HCT116 (cell line): ENCODE measurements at regions not wholly inside any gene's neighbourhood (a gene's known extent, or its start where the extent isn't known, plus 50 kb on each side); places are given as distances from the start of the nearest gene placed in this dataset.

Source experiments
- ATAC-seq: fragments of 200-7000 bp; cut with Tn5 transposase; 2 replicates; pipeline ENCODE4 v1.9.1; 2020; ENCODE audit warnings: mild to moderate bottlenecking, moderate library complexity
- BruUV-seq: library from RNA; stranded (reverse); fragments of 400-500 nt; replicated peaks from 2 replicates; lab custom pipeline; 2021; lab: Mats Ljungman, UMichigan
- CTCF ChIA-PET: fragments of 300-600 bp; sonication (Branson Sonifier 250); formaldehyde crosslinking; loops from one replicate; lab custom pipeline; 2021; ENCODE audit warnings: antibody characterized with exemption; lab: Charles Lee
- POLR2A ChIA-PET: fragments of 300-600, 350-600 bp; sonication (Branson Sonifier 250); formaldehyde crosslinking; loops from one replicate; lab custom pipeline; 2021; ENCODE audit warnings: antibody characterized with exemption; lab: Charles Lee
- RAD21 ChIA-PET, 2 experiments: fragments of 300-600 bp; sonication (Branson Sonifier 250); formaldehyde crosslinking; loops; one replicate each; lab custom pipeline; 2023; ENCODE audit warnings: low total read pairs in 2 of 2; ENCODE audit not compliant: uncharacterized antibody in 2 of 2, unreplicated experiment in 2 of 2, low non-redundant PET in 1 of 2; lab: Charles Lee
- DNase-seq: peaks from one replicate; pipeline ENCODE4 v3.0.0-alpha.2; 2010; ENCODE audit warnings: low read depth, low spot score
- H2AFZ ChIP-seq: fragments of 200-600 bp; shearing (Covaris generic), sonication (generic); 2 replicates; pipeline ENCODE4 v1.6.1; 2017; ENCODE audit warnings: low read depth, mixed run types, mixed read lengths, antibody characterized with exemption, low read length; ENCODE audit not compliant: poor library complexity, severe bottlenecking
- H3K27ac ChIP-seq: 2 replicates; pipeline ENCODE4 v1.5.1; 2012; ENCODE audit warnings: low read depth, low read length
- H3K27me3 ChIP-seq: fragments of 200-600 bp; sonication (generic); 2 replicates; pipeline ENCODE4 v1.6.1; 2016; ENCODE audit warnings: mixed run types, low read length, mixed read lengths; ENCODE audit not compliant: insufficient read depth
- H3K36me3 ChIP-seq, 2 experiments: fragments of 200-500 bp in 1 of 2; fragments of 200-600 bp in 1 of 2; sonication (Bioruptor generic) in 1 of 2; sonication (generic) in 1 of 2; 2 replicates each; pipeline versions ENCODE4 v1.5.1 to v1.6.1; 2014 to 2016; ENCODE audit warnings: low read length in 2 of 2, inconsistent platforms in 1 of 2, mixed read lengths in 1 of 2, mixed run types in 1 of 2; ENCODE audit not compliant: insufficient read depth in 2 of 2, control insufficient read depth in 1 of 2
- H3K4me1 ChIP-seq, 2 experiments: fragments of 200-600 bp in 1 of 2; sonication (generic) in 1 of 2; 2 replicates each; pipeline versions ENCODE4 v1.5.1 to v1.6.1; 2012 to 2017; ENCODE audit warnings: low read length in 2 of 2, inconsistent platforms in 1 of 2, mild to moderate bottlenecking in 1 of 2, mixed read lengths in 1 of 2, mixed run types in 1 of 2, moderate library complexity in 1 of 2; ENCODE audit not compliant: insufficient read depth in 2 of 2, control insufficient read depth in 1 of 2
- H3K4me2 ChIP-seq: fragments of 200-600 bp; sonication (generic); 2 replicates; pipeline ENCODE4 v1.6.1; 2017; ENCODE audit warnings: mixed run types, low read length, mixed read lengths
- H3K4me3 ChIP-seq, 2 experiments: fragments of 200-600 bp in 1 of 2; sonication (generic) in 1 of 2; replicated peaks in 1 of 2; 2 replicates each; pipeline ENCODE4 v1.5.1; 2011 to 2016; ENCODE audit warnings: low read length in 2 of 2, control low read depth in 1 of 2, low read depth in 1 of 2, mild to moderate bottlenecking in 1 of 2, mixed read lengths in 1 of 2, mixed run types in 1 of 2
- H3K79me2 ChIP-seq: fragments of 200-600 bp; sonication (generic); 2 replicates; pipeline ENCODE4 v1.6.1; 2017; ENCODE audit warnings: mild to moderate bottlenecking, mixed run types, low read length, moderate library complexity, mixed read lengths; ENCODE audit not compliant: insufficient read depth
- H3K9ac ChIP-seq: fragments of 200-600 bp; sonication (generic); 2 replicates; pipeline ENCODE4 v1.6.1; 2016; ENCODE audit warnings: low read length, mixed read lengths
- H3K9me2 ChIP-seq: fragments of 200-600 bp; sonication (generic), shearing (Covaris generic); 2 replicates; pipeline ENCODE4 v1.6.1; 2017; ENCODE audit warnings: mixed run types, mild to moderate bottlenecking, moderate library complexity; ENCODE audit not compliant: insufficient read depth
- H3K9me3 ChIP-seq, 2 experiments: fragments of 200-500 bp in 1 of 2; fragments of 200-600 bp in 1 of 2; sonication (Bioruptor generic) in 1 of 2; sonication (generic) in 1 of 2; 2 replicates each; pipeline ENCODE4 v1.6.1; 2014 to 2017; ENCODE audit warnings: low read length in 2 of 2, mixed read lengths in 2 of 2, inconsistent platforms in 1 of 2, low read depth in 1 of 2, mild to moderate bottlenecking in 1 of 2, mixed run types in 1 of 2, moderate library complexity in 1 of 2; ENCODE audit not compliant: control insufficient read depth in 1 of 2, insufficient read depth in 1 of 2
- H4K20me1 ChIP-seq: fragments of 200-600 bp; sonication (generic), shearing (Covaris generic); 2 replicates; pipeline ENCODE4 v1.6.1; 2017; ENCODE audit warnings: mixed run types, mild to moderate bottlenecking, moderate library complexity; ENCODE audit not compliant: insufficient read depth
- CTCF ChIP-seq, 3 experiments: fragments of 200-600 bp in 1 of 3; sonication (generic) in 1 of 3; IDR thresholded peaks in 2 of 3; conservative IDR thresholded peaks in 1 of 3; 2 replicates each; pipeline ENCODE4 v1.5.1; 2012 to 2017; ENCODE audit warnings: low read depth in 2 of 3, low read length in 2 of 3, antibody characterized with exemption in 1 of 3, borderline replicate concordance in 1 of 3, control low read depth in 1 of 3, mild to moderate bottlenecking in 1 of 3, mixed read lengths in 1 of 3, mixed run types in 1 of 3, moderate library complexity in 1 of 3; ENCODE audit not compliant: insufficient read depth in 1 of 3
- EGR1 ChIP-seq: IDR thresholded peaks from 2 replicates; pipeline ENCODE4 v1.6.1; 2012; ENCODE audit warnings: low read depth
- ELF1 ChIP-seq: IDR thresholded peaks from 2 replicates; pipeline ENCODE4 v1.6.1; 2012; ENCODE audit warnings: low read depth, borderline replicate concordance
- EZH2 ChIP-seq: fragments of 200-600 bp; sonication (generic); IDR thresholded peaks from 2 replicates; pipeline ENCODE4 v1.6.1; 2017; ENCODE audit warnings: antibody characterized with exemption, mixed run types
- EZH2phosphoT487 ChIP-seq: fragments of 200-600 bp; IDR thresholded peaks from 2 replicates; pipeline ENCODE4 v1.6.1; 2018; ENCODE audit warnings: antibody characterized with exemption, borderline replicate concordance
- FOSL1 ChIP-seq: IDR thresholded peaks from 2 replicates; pipeline ENCODE4 v1.6.1; 2012; ENCODE audit warnings: low read depth
- JUND ChIP-seq: IDR thresholded peaks from 2 replicates; pipeline ENCODE4 v1.6.1; 2012
- MAX ChIP-seq: IDR thresholded peaks from 2 replicates; pipeline ENCODE4 v1.6.1; 2012
- RAD21 ChIP-seq: IDR thresholded peaks from 2 replicates; pipeline ENCODE4 v1.6.1; 2012; ENCODE audit warnings: low read depth, mild to moderate bottlenecking
- REST ChIP-seq: IDR thresholded peaks from 2 replicates; pipeline ENCODE4 v1.6.1; 2012; ENCODE audit warnings: low read depth
- SIN3A ChIP-seq: IDR thresholded peaks from 2 replicates; pipeline ENCODE4 v1.6.1; 2012; ENCODE audit warnings: low read depth
- SP1 ChIP-seq: IDR thresholded peaks from 2 replicates; pipeline ENCODE4 v1.6.1; 2012; ENCODE audit warnings: low read depth
- SRF ChIP-seq: IDR thresholded peaks from 2 replicates; pipeline ENCODE4 v1.6.1; 2012; ENCODE audit warnings: low read depth
- TCF7L2 ChIP-seq: IDR thresholded peaks from 2 replicates; pipeline ENCODE4 v1.7.0; 2011; ENCODE audit warnings: borderline replicate concordance, inconsistent platforms; ENCODE audit not compliant: insufficient read depth, insufficient read length; ENCODE audit errors: extremely low read depth
- YY1 ChIP-seq: IDR thresholded peaks from 2 replicates; pipeline ENCODE4 v1.6.1; 2011; ENCODE audit warnings: low read length, low read depth, moderate library complexity, mild to moderate bottlenecking; ENCODE audit not compliant: insufficient replicate concordance; ENCODE audit errors: extremely low read depth
- ZBTB33 ChIP-seq: IDR thresholded peaks from 2 replicates; pipeline ENCODE4 v1.6.1; 2011; ENCODE audit warnings: mild to moderate bottlenecking, low read length, moderate library complexity; ENCODE audit not compliant: insufficient replicate concordance; ENCODE audit errors: extremely low read depth
- ZNF274 ChIP-seq: fragments of 200-500 bp; sonication (Bioruptor generic); IDR thresholded peaks from 2 replicates; pipeline ENCODE4 v1.6.1; 2014; ENCODE audit warnings: mild to moderate bottlenecking, low read depth, low read length, inconsistent platforms
- intact Hi-C: fragments of 100-400 bp; cut with micrococcal nuclease; formaldehyde crosslinking; loops from 2 replicates; pipeline ENCODE4 v1.10.0; 2022

GRCh38 chr9:91017245-91017644, 215.6 kb downstream of the SYK start:
- H3K9me3 ChIP-seq, result no peaks in the 10 kb centered on the region
- H3K4me1 ChIP-seq, result no peaks in the 10 kb centered on the region
- no TSS peak for BruUV-seq
- no peak overlapping the region for H2AFZ ChIP-seq
- DNase-seq (no peak), ATAC-seq (no peak)
- no peak overlapping the region for H3K4me3 ChIP-seq
- RAD21 ChIA-PET, result no interaction called here
- no peaks in the 10 kb centered on the region for H3K27me3 ChIP-seq
- H3K36me3 ChIP-seq, result 0 out of 4 replicates have a peak, but pooled peaks cover 0 to 6% of the 10 kb centered on the region in 2 experiments
- no peaks in the 10 kb centered on the region for H3K9me2 ChIP-seq
- CTCF ChIA-PET, result interaction anchor here (1.9 kb wide), 1 partner anchor 16 kb away, joined by 5 read pairs; no protein-coding TSS in a partner anchor
- intact Hi-C loops, result no loop called here
- H3K27ac ChIP-seq, result no peak overlapping the region
- H3K9ac ChIP-seq, result no peak overlapping the region
- no peaks in the 10 kb centered on the region for H3K79me2 ChIP-seq
- TF ChIP-seq RAD21 (no peak), EGR1 (no peak), SRF (no peak), YY1 (no peak), MAX (no peak), EZH2phosphoT487 (no peak), CTCF (IDR thresholded peaks at IDR 0.05 in 2 of 3, conservative IDR thresholded peaks at IDR 0.05 in 1 of 3; ENCODE audit: borderline replicate concordance in 1 of 3, insufficient read depth in 1 of 3, low read depth in 2 of 3, low read length in 2 of 3) (no peak), SIN3A (no peak), JUND (no peak), EZH2 (no peak), SP1 (no peak), ZNF274 (no peak), ZBTB33 (no peak), FOSL1 (no peak), ELF1 (no peak), REST (no peak), TCF7L2 (no peak)
- no peaks in the 10 kb centered on the region for H4K20me1 ChIP-seq
- H3K4me2 ChIP-seq, result no peak overlapping the region
- POLR2A ChIA-PET, result no interaction called here
